HUES6 (cell line): ENCODE measurements at regions not wholly inside any gene's neighbourhood (a gene's known extent, or its start where the extent isn't known, plus 50 kb on each side); places are given as distances from the start of the nearest gene placed in this dataset.

Experiments
- H3K27ac ChIP-seq: 2 replicates; pipeline ENCODE4 v1.7.0; 2013; ENCODE audit warnings: low read depth, mild to moderate bottlenecking, low read length, inconsistent platforms
- H3K27me3 ChIP-seq: 2 replicates; pipeline ENCODE4 v1.6.1; 2013; ENCODE audit warnings: low read length; ENCODE audit not compliant: control insufficient read depth, insufficient read depth
- H3K36me3 ChIP-seq: 2 replicates; pipeline ENCODE4 v1.6.1; 2013; ENCODE audit warnings: low read length; ENCODE audit not compliant: control insufficient read depth, insufficient read depth
- H3K4me1 ChIP-seq: 2 replicates; pipeline ENCODE4 v1.6.1; 2013; ENCODE audit warnings: low read length; ENCODE audit not compliant: control insufficient read depth, insufficient read depth
- H3K4me3 ChIP-seq: 2 replicates; pipeline ENCODE4 v1.5.1; 2013; ENCODE audit warnings: low read depth, low read length
- H3K9ac ChIP-seq: one replicate; pipeline ENCODE4 v1.6.1; 2013; ENCODE audit warnings: mild to moderate bottlenecking, low read length
- H3K9me3 ChIP-seq: 2 replicates; pipeline ENCODE4 v1.6.1; 2013; ENCODE audit warnings: low read depth, low read length; ENCODE audit not compliant: control insufficient read depth, insufficient read depth

- H3K27ac ChIP-seq: no peak overlapping the region
- H3K9me3 ChIP-seq: no peaks in the 10 kb centered on the region
- H3K9ac ChIP-seq: no peak overlapping the region
- no peaks in the 10 kb centered on the region for H3K36me3 ChIP-seq
- H3K27me3 ChIP-seq: no peaks in the 10 kb centered on the region
- H3K4me1 ChIP-seq: no peaks in the 10 kb centered on the region
- no peak overlapping the region for H3K4me3 ChIP-seq
These were observed 1452.3 kb downstream of the NCAM2 start for GRCh38 chr21:22450507-22450906.

DNA sequence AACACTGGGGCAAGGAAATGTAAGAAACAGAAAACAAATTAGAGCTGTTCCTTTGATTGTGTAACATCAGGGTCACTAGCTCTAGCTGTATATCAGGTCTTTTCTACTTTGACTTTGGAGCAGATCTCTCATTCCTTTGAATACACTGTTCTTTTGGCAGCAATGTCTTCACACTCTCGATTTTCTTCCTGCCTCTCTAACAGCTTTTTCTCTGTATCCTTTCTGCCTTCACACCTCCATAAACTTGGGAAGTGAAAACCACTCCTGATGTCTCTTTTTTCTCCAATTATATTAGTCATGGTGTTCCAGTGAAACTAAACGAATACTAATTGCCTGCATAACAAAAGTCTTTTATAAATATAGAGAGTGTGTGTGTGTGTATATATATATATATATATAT, 1458.0 kb downstream of the NCAM2 start:
- Histone ChIP-seq H3K9ac (no peak overlapping the region), H3K9me3 (no peaks in the 10 kb centered on the region), H3K27ac (no peak overlapping the region), H3K36me3 (no peaks in the 10 kb centered on the region), H3K27me3 (no peaks in the 10 kb centered on the region), H3K4me3 (no peak overlapping the region), H3K4me1 (no peaks in the 10 kb centered on the region)

DNA sequence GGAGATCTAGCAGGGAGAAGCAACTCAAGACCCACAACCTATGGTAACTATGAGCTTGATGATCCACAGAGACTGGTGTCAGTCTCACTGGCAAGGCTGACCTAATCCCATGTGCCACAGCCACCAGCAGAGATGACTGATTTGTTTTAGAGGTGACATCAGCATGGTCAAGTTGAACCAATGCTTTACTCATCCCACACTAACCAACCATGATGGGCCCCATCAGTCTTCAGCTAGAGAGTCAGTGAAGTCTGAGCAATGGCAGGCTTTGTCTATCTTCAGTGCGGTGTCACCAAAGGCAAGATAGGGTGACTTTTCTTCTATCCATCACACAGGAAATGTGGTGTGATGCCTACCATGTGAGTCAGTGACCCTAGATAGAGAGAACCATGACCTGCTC, 1470.7 kb downstream of the NCAM2 start:
- no peak overlapping the region for H3K9ac ChIP-seq
- H3K36me3 ChIP-seq: no peaks in the 10 kb centered on the region
- H3K4me3 ChIP-seq: no peak overlapping the region
- H3K27me3 ChIP-seq: no peaks in the 10 kb centered on the region
- H3K27ac ChIP-seq: no peak overlapping the region
- no peaks in the 10 kb centered on the region for H3K9me3 ChIP-seq
- no peaks in the 10 kb centered on the region for H3K4me1 ChIP-seq

DNA sequence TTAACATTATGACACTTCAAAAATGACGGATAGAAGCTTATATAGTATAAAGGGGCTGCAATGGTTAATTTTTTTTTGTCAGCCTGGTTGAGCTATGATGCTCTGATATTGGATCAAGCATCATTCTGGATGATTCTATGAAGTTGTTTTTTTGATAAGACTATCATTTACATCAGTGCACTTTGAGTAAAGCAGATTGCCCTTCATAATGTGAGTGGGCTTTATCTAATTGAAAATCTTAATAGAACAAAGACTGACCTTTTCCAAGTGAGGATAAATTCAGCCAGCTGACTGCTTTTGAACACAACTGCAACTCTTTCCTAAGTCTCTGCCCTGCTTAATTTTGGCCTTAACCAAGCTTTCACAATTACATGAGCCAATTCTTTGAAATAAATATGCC, 1476.2 kb downstream of the NCAM2 start:
- no peaks in the 10 kb centered on the region for H3K9me3 ChIP-seq
- no peak overlapping the region for H3K4me3 ChIP-seq
- no peak overlapping the region for H3K9ac ChIP-seq
- no peaks in the 10 kb centered on the region for H3K27me3 ChIP-seq
- H3K36me3 ChIP-seq: no peaks in the 10 kb centered on the region
- H3K4me1 ChIP-seq: no peaks in the 10 kb centered on the region; the same call in 1 of the 2 replicates
- no peak overlapping the region for H3K27ac ChIP-seq

DNA sequence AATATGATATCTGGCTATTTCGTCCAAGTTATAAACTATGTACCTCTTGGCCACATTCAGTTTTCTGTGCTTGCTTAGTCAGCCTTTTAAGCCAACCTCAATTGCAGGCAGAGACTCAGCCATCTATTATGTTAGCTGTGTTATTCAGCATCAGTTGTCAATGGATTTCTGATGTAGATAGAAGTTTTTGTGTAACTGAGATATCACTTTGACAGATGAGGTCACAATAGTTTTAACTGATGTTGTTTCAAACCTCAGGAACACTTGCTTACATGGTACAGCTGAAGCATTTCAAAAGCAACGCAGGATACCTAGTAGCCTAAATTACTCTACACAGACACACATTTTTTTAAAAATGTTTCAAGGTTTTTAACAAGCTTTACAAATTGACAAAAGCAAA, 1478.0 kb downstream of the NCAM2 start:
- Histone ChIP-seq H3K27me3 (no peaks in the 10 kb centered on the region), H3K36me3 (no peaks in the 10 kb centered on the region), H3K9ac (no peak overlapping the region), H3K9me3 (no peaks in the 10 kb centered on the region), H3K27ac (no peak overlapping the region), H3K4me3 (no peak overlapping the region), H3K4me1 (no peaks in the 10 kb centered on the region; the same call in 1 of the 2 replicates)

DNA sequence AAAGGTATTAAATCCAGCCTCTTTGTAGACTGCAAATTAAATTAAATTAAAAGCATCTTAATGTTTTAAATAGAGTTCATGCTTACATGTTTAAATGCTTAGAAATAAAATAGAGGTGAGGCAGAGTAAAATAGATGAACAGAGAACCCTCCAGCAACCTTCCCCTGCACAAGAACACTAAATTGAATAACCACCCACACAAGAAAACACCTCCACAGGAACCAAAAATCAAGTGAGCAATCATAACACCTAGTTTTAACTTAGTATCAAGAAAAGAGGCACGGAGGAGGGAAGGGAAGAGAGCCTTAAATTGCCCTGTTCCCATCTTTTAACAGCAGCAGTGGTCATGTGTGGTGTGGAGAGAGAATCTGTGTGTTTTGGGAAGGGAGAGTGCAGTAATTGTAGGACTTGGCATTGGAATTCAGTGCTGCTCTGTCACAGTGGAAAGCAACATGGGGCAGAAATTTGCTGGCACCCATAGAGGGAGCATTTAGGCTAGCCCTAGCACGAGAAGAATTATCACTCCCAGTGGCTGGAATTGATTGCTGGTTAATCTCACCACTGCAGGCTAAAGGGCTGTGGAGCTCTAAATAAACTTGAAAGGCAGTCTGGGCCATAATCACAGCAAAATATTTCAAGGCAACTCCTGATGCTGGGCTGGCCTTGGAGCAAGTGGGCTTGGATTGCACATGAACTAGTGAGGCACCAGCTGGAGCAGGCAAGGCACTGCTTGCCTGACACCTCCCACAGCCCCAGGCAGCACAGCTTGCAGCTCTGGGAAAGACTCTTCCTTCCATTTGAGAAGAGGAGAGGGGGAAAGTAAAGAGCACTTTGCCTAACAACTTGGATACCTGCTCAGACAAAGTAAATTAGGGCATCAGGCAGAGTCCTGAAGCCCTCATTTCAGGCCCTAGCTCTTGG, 1478.8 kb downstream of the NCAM2 start:
- no peaks in the 10 kb centered on the region for H3K27me3 ChIP-seq
- no peak overlapping the region for H3K4me3 ChIP-seq
- H3K27ac ChIP-seq: no peak overlapping the region
- no peak overlapping the region for H3K9ac ChIP-seq
- H3K36me3 ChIP-seq: no peaks in the 10 kb centered on the region
- no peaks in the 10 kb centered on the region for H3K9me3 ChIP-seq
- no peaks in the 10 kb centered on the region; the same call in 1 of the 2 replicates for H3K4me1 ChIP-seq

DNA sequence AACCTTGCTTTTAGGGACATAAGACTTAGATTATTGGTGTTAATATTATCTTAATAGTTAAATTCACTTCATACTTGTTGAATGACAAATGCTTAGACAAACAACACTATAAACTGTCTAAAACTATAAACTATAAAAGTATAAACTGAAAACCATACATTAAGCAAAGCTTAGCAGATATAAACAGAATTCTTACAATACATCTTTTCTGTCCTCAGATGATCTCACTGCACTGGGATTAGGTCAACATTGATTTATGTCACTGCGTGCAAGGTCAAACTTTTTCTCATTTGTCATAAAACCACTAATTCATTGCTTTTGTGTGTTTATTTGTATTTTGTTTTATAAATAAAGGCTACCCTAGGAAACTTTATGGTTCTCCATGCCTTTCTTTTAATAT, 1491.8 kb downstream of the NCAM2 start:
- Histone ChIP-seq H3K36me3 (no peaks in the 10 kb centered on the region), H3K4me1 (no peaks in the 10 kb centered on the region), H3K27ac (no peak overlapping the region), H3K9ac (no peak overlapping the region), H3K9me3 (no peaks in the 10 kb centered on the region), H3K27me3 (no peaks in the 10 kb centered on the region), H3K4me3 (no peak overlapping the region)

GRCh38 chr21:22516230-22516629, 1518.0 kb downstream of the NCAM2 start:
- no peak overlapping the region for H3K4me3 ChIP-seq
- H3K27me3 ChIP-seq: no peaks in the 10 kb centered on the region
- H3K9me3 ChIP-seq: no peaks in the 10 kb centered on the region
- no peaks in the 10 kb centered on the region for H3K36me3 ChIP-seq
- H3K9ac ChIP-seq: no peak overlapping the region
- no peaks in the 10 kb centered on the region; the same call in 1 of the 2 replicates for H3K4me1 ChIP-seq
- no peak overlapping the region for H3K27ac ChIP-seq

DNA sequence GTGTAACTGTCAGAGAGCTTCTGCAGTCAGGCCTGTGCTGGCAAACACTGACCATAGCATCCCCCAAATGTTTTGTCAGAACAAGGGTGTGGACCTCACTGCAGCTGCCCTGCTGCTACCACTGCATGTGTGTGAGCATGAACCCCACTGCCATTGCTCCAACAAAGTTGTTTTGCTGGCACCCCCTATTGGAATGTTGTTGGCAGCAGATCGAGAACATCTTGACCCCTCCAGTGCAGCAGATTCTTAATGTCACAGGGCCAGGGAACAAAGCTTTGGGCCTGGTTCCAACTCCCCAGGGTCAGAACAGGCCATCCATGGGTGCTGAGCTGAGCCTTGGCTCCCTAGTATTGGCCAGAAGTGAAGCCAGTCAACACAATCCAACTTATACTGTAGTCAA, 1537.4 kb downstream of the NCAM2 start:
- no peak overlapping the region for H3K9ac ChIP-seq
- H3K36me3 ChIP-seq: no peaks in the 10 kb centered on the region
- H3K9me3 ChIP-seq: peaks cover 17% of the 10 kb centered on the region
- H3K27me3 ChIP-seq: no peaks in the 10 kb centered on the region
- H3K27ac ChIP-seq: no peak overlapping the region
- H3K4me3 ChIP-seq: no peak overlapping the region
- no peaks in the 10 kb centered on the region for H3K4me1 ChIP-seq

DNA sequence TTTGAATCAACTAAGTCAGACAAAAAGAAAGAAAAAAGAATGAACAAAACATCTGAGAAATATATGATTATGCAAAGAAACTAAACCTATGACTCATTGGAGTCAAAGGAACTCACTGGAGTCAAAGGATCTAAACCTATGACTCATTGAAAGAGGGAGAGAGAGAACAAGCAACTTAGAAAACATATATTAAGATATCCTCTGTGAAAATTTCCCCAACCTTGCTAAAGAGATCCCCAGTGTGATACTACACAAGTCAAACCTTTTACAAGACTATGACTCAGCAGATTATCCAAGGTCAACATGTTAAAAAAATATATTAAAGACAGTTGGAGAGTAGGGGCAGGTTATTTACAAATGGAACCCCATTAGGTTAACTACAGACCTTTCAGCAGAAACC, 1538.3 kb downstream of the NCAM2 start:
- Histone ChIP-seq H3K36me3 (no peaks in the 10 kb centered on the region), H3K4me1 (no peaks in the 10 kb centered on the region), H3K27ac (no peak overlapping the region), H3K4me3 (no peak overlapping the region), H3K9ac (no peak overlapping the region), H3K9me3 (peaks cover 20% of the 10 kb centered on the region), H3K27me3 (no peaks in the 10 kb centered on the region)

- Histone ChIP-seq H3K27ac (no peak overlapping the region), H3K27me3 (no peaks in the 10 kb centered on the region), H3K9me3 (peaks cover 8% of the 10 kb centered on the region), H3K4me3 (no peak overlapping the region), H3K36me3 (no peaks in the 10 kb centered on the region), H3K9ac (no peak overlapping the region), H3K4me1 (no peaks in the 10 kb centered on the region)
These were observed 1546.5 kb downstream of the NCAM2 start for GRCh38 chr21:22544747-22545146.
